Skeletal muscle satellite cell (primary cell): ENCODE measurements at regions not wholly inside any gene's neighbourhood (a gene's known extent, or its start where the extent isn't known, plus 50 kb on each side); places are given as distances from the start of the nearest gene placed in this dataset.

Experiments used
- H3K27me3 ChIP-seq: 2 replicates; pipeline ENCODE4 v1.7.0; 2013; ENCODE audit warnings: low read length; ENCODE audit not compliant: control insufficient read depth, insufficient read depth
- H3K36me3 ChIP-seq: 2 replicates; pipeline ENCODE4 v1.7.0; 2013; ENCODE audit warnings: mild to moderate bottlenecking, control low read depth, low read length; ENCODE audit not compliant: insufficient read depth
- H3K4me1 ChIP-seq: 2 replicates; pipeline ENCODE4 v1.7.0; 2013; ENCODE audit warnings: low read length; ENCODE audit not compliant: control insufficient read depth, insufficient read depth
- H3K4me2 ChIP-seq: 2 replicates; pipeline ENCODE4 v1.7.0; 2013; ENCODE audit warnings: mild to moderate bottlenecking, low read length
- H3K4me3 ChIP-seq: 2 replicates; pipeline ENCODE4 v1.7.0; 2013; ENCODE audit warnings: low read length
- H3K9ac ChIP-seq: 2 replicates; pipeline ENCODE4 v1.7.0; 2013; ENCODE audit warnings: mild to moderate bottlenecking, low read depth, low read length, moderate library complexity
- H3K9me3 ChIP-seq: replicated peaks from 2 replicates; pipeline ENCODE4 v1.7.0; 2013; ENCODE audit warnings: mild to moderate bottlenecking, control low read depth, low read length

GRCh38 chr20:54272901-54273488, 65.1 kb downstream of the PFDN4 start:
- H3K9ac ChIP-seq = no peak overlapping the region
- H3K9me3 ChIP-seq = no peaks in the 10 kb centered on the region
- H3K27me3 ChIP-seq = no peaks in the 10 kb centered on the region
- no peak overlapping the region for H3K4me2 ChIP-seq
- no peaks in the 10 kb centered on the region for H3K4me1 ChIP-seq
- no peak overlapping the region for H3K4me3 ChIP-seq
- no peaks in the 10 kb centered on the region for H3K36me3 ChIP-seq

- Histone ChIP-seq H3K4me1 (no peaks in the 10 kb centered on the region), H3K4me3 (no peak overlapping the region), H3K4me2 (no peak overlapping the region), H3K9ac (no peak overlapping the region), H3K36me3 (no peaks in the 10 kb centered on the region), H3K9me3 (no peaks in the 10 kb centered on the region), H3K27me3 (no peaks in the 10 kb centered on the region)
These were observed 67.6 kb downstream of the PFDN4 start for GRCh38 chr20:54275359-54276111.

- H3K36me3 ChIP-seq = no peaks in the 10 kb centered on the region
- no peaks in the 10 kb centered on the region for H3K27me3 ChIP-seq
- no peaks in the 10 kb centered on the region for H3K9me3 ChIP-seq
- no peaks in the 10 kb centered on the region for H3K4me1 ChIP-seq
- H3K9ac ChIP-seq = no peak overlapping the region
- H3K4me2 ChIP-seq = no peak overlapping the region
- H3K4me3 ChIP-seq = no peak overlapping the region
These were observed 68.8 kb downstream of the PFDN4 start for GRCh38 chr20:54276577-54277169.

GRCh38 chr20:54278262-54278661, 70.4 kb downstream of the PFDN4 start:
- Histone ChIP-seq H3K4me3 (no peak overlapping the region), H3K27me3 (no peaks in the 10 kb centered on the region), H3K9me3 (no peaks in the 10 kb centered on the region), H3K4me2 (no peak overlapping the region), H3K9ac (no peak overlapping the region), H3K4me1 (no peaks in the 10 kb centered on the region), H3K36me3 (no peaks in the 10 kb centered on the region)

GRCh38 chr20:54282625-54283024, 74.7 kb downstream of the PFDN4 start:
- Histone ChIP-seq H3K36me3 (no peaks in the 10 kb centered on the region), H3K4me2 (no peak overlapping the region), H3K9me3 (no peaks in the 10 kb centered on the region), H3K9ac (no peak overlapping the region), H3K4me1 (peaks cover 7% of the 10 kb centered on the region), H3K4me3 (no peak overlapping the region), H3K27me3 (no peaks in the 10 kb centered on the region)

- H3K9me3 ChIP-seq = no peaks in the 10 kb centered on the region
- no peaks in the 10 kb centered on the region for H3K27me3 ChIP-seq
These were observed 75.4 kb downstream of the PFDN4 start for GRCh38 chr20:54283253-54283652.

GRCh38 chr20:54284928-54285704, 77.2 kb downstream of the PFDN4 start:
- no peak overlapping the region for H3K9ac ChIP-seq
- peaks cover 7% of the 10 kb centered on the region for H3K4me1 ChIP-seq
- H3K27me3 ChIP-seq = no peaks in the 10 kb centered on the region
- no peak overlapping the region for H3K4me3 ChIP-seq
- no peaks in the 10 kb centered on the region for H3K9me3 ChIP-seq
- no peaks in the 10 kb centered on the region for H3K36me3 ChIP-seq
- no peak overlapping the region for H3K4me2 ChIP-seq

More at GRCh38 chr20:54283253-54283652, 75.4 kb downstream of the PFDN4 start:
- no peak overlapping the region for H3K4me3 ChIP-seq
- no peak overlapping the region for H3K4me2 ChIP-seq
- no peaks in the 10 kb centered on the region for H3K36me3 ChIP-seq
- peaks cover 7% of the 10 kb centered on the region for H3K4me1 ChIP-seq
- no peak overlapping the region for H3K9ac ChIP-seq

GRCh38 chr20:54290636-54291035, 82.7 kb downstream of the PFDN4 start:
- no peaks in the 10 kb centered on the region for H3K9me3 ChIP-seq
- H3K4me2 ChIP-seq = no peak overlapping the region
- H3K4me1 ChIP-seq = no peaks in the 10 kb centered on the region
- H3K27me3 ChIP-seq = peaks cover 4% of the 10 kb centered on the region
- no peak overlapping the region for H3K4me3 ChIP-seq
- no peak overlapping the region for H3K9ac ChIP-seq
- no peaks in the 10 kb centered on the region for H3K36me3 ChIP-seq

- Histone ChIP-seq H3K9me3 (no peaks in the 10 kb centered on the region), H3K4me3 (no peak overlapping the region), H3K4me2 (no peak overlapping the region), H3K36me3 (no peaks in the 10 kb centered on the region), H3K9ac (no peak overlapping the region), H3K27me3 (peaks cover 4% of the 10 kb centered on the region), H3K4me1 (no peaks in the 10 kb centered on the region)
These were observed 83.6 kb downstream of the PFDN4 start for GRCh38 chr20:54291339-54292010.

GRCh38 chr20:54292185-54292584, 84.3 kb downstream of the PFDN4 start:
- Histone ChIP-seq H3K9ac (no peak overlapping the region), H3K4me2 (no peak overlapping the region), H3K9me3 (no peaks in the 10 kb centered on the region), H3K4me1 (no peaks in the 10 kb centered on the region), H3K27me3 (peaks cover 4% of the 10 kb centered on the region), H3K36me3 (no peaks in the 10 kb centered on the region), H3K4me3 (no peak overlapping the region)

- no peaks in the 10 kb centered on the region for H3K9me3 ChIP-seq
- no peak overlapping the region for H3K9ac ChIP-seq
- H3K4me1 ChIP-seq = no peaks in the 10 kb centered on the region
- H3K4me2 ChIP-seq = no peak overlapping the region
- H3K4me3 ChIP-seq = no peak overlapping the region
- peaks cover 4% of the 10 kb centered on the region for H3K27me3 ChIP-seq
- H3K36me3 ChIP-seq = no peaks in the 10 kb centered on the region
These were observed 85.6 kb downstream of the PFDN4 start for GRCh38 chr20:54293526-54293925.
